ENCODE measurements at regions not wholly inside any gene's neighbourhood (a gene's known extent, or its start where the extent isn't known, plus 50 kb on each side); places are given as distances from the start of the nearest gene placed in this dataset.
A peak's percentile ranks its signal among the peaks of the same experiment; 100 is the strongest.

GRCh38 chr13:79267560-79267959, 138.5 kb downstream of the RBM26 start:
- DNase-seq = no peak

- no peak for DNase-seq
Measured at GRCh38 chr13:79258489-79258888, 147.6 kb downstream of the RBM26 start.

GRCh38 chr13:79246578-79246949, 159.5 kb downstream of the RBM26 start:
- DNase-seq = no peak

GRCh38 chr13:79245937-79246577, 160.0 kb downstream of the RBM26 start:
- peak; percentile 31 for DNase-seq

GRCh38 chr13:79241697-79242096, 164.4 kb downstream of the RBM26 start:
- DNase-seq = no peak

GRCh38 chr13:79237981-79238380, 168.1 kb downstream of the RBM26 start:
- no peak for DNase-seq

GRCh38 chr13:79231887-79232286, 174.2 kb downstream of the RBM26 start:
- DNase-seq = no peak

- no peak for DNase-seq
Measured at GRCh38 chr13:79229761-79230160, 176.3 kb downstream of the RBM26 start.

GRCh38 chr13:79228972-79229371, 177.1 kb downstream of the RBM26 start:
- DNase-seq = no peak

GRCh38 chr13:79227418-79227817, 178.6 kb downstream of the RBM26 start:
- no peak for DNase-seq

- DNase-seq = no peak
Measured at GRCh38 chr13:79226938-79227337, 179.1 kb downstream of the RBM26 start.

- no peak for DNase-seq
Measured at GRCh38 chr13:79226250-79226649, 179.8 kb downstream of the RBM26 start.

GRCh38 chr13:79225487-79226232, 180.4 kb downstream of the RBM26 start:
- DNase-seq = no peak

- no peak for DNase-seq
Measured at GRCh38 chr13:79222427-79223205, 183.4 kb downstream of the RBM26 start.

- no peak for DNase-seq
Measured at GRCh38 chr13:79212064-79212619, 193.9 kb downstream of the RBM26 start.

GRCh38 chr13:79211377-79211776, 194.7 kb downstream of the RBM26 start:
- DNase-seq = no peak

GRCh38 chr13:79197933-79198332, 208.1 kb downstream of the RBM26 start:
- DNase-seq = no peak

- no peak for DNase-seq
Measured at GRCh38 chr13:79196843-79197242, 209.2 kb downstream of the RBM26 start.

- no peak for DNase-seq
Measured at GRCh38 chr13:79196366-79196765, 209.7 kb downstream of the RBM26 start.

- DNase-seq = no peak
Measured at GRCh38 chr13:79194727-79195126, 211.3 kb downstream of the RBM26 start.

- DNase-seq = no peak
Measured at GRCh38 chr13:79194272-79194671, 211.8 kb downstream of the RBM26 start.

GRCh38 chr13:79191501-79191900, 214.6 kb downstream of the RBM26 start:
- no peak for DNase-seq

- no peak for DNase-seq
Measured at GRCh38 chr13:79190932-79191331, 215.1 kb downstream of the RBM26 start.

Measured in left kidney (tissue), 1 donor.